GM12892 (cell line): ENCODE measurements at regions not wholly inside any gene's neighbourhood (a gene's known extent, or its start where the extent isn't known, plus 50 kb on each side); places are given as distances from the start of the nearest gene placed in this dataset.

Experiments
- POLR2A ChIP-seq: IDR thresholded peaks from 2 replicates; pipeline ENCODE4 v1.6.1; 2011; ENCODE audit warnings: low read depth, low read length, control low read depth
- POLR2AphosphoS5 ChIP-seq: IDR thresholded peaks from 2 replicates; pipeline ENCODE4 v1.6.1; 2011; ENCODE audit warnings: low read depth, low read length, control low read depth

DNA sequence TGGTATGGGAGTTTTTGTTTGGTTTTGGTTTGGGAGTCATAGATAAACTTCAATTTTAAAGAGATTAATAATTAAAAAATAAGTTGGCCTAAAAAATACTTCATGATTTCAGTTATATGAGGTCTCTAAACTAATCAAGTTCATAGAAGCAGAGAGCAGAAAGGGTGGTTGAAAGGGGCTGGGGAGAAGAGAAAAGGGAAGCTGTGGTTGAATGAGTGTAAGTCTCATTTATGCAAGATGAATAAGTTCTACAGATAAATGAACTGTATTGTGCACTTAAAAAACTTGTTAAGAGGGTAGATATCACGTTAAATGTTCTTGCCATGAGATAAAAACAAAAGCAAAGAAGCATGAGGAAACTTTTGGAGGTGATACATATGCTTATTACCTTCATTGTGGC lies 188.7 kb downstream of the NSUN3 start:
- TF ChIP-seq POLR2AphosphoS5: no peak
- TF ChIP-seq POLR2A: no peak
